ENCODE measurements at regions not wholly inside any gene's neighbourhood (a gene's known extent, or its start where the extent isn't known, plus 50 kb on each side); places are given as distances from the start of the nearest gene placed in this dataset.

DNA sequence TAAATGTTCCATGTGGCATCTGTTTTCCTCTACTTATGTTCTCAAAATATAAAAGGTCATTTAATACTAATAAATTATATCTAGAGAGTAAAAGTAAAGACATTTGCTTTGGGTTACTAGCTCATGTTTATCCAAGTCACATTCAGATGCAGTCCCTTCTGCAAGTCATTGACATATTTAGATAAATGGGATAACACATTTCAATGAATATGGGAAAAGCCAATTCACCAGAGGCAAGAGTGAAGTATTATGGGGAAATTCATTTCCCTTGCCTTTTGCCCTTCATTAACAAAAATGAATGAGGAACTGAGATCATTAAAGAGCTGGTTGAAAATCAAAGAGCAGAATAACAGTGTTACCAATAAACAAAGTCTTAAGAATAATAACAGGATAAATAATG lies 306.2 kb upstream of the FSTL5 start:
- TF ChIP-seq, protein P1, sequence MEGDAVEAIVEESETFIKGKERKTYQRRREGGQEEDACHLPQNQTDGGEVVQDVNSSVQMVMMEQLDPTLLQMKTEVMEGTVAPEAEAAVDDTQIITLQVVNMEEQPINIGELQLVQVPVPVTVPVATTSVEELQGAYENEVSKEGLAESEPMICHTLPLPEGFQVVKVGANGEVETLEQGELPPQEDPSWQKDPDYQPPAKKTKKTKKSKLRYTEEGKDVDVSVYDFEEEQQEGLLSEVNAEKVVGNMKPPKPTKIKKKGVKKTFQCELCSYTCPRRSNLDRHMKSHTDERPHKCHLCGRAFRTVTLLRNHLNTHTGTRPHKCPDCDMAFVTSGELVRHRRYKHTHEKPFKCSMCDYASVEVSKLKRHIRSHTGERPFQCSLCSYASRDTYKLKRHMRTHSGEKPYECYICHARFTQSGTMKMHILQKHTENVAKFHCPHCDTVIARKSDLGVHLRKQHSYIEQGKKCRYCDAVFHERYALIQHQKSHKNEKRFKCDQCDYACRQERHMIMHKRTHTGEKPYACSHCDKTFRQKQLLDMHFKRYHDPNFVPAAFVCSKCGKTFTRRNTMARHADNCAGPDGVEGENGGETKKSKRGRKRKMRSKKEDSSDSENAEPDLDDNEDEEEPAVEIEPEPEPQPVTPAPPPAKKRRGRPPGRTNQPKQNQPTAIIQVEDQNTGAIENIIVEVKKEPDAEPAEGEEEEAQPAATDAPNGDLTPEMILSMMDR (IDR thresholded peaks at IDR 0.05): no peak
- no peak for TF ChIP-seq EP300 (IDR thresholded peaks at IDR 0.05)
